Caki2 (cell line): ENCODE measurements at regions not wholly inside any gene's neighbourhood (a gene's known extent, or its start where the extent isn't known, plus 50 kb on each side); places are given as distances from the start of the nearest gene placed in this dataset.

Source experiments
- DNase-seq: peaks from one replicate; pipeline ENCODE4 v3.0.0-alpha.2; 2015; ENCODE audit warnings: low read depth
- in situ Hi-C: cut with HindIII; loops from 2 replicates; pipeline ENCODE4 v1.10.0; 2016; ENCODE audit warnings: low sequenced_read_pairs, low pct_unique_long_range_greater_than_20kb, mixed read lengths

DNA sequence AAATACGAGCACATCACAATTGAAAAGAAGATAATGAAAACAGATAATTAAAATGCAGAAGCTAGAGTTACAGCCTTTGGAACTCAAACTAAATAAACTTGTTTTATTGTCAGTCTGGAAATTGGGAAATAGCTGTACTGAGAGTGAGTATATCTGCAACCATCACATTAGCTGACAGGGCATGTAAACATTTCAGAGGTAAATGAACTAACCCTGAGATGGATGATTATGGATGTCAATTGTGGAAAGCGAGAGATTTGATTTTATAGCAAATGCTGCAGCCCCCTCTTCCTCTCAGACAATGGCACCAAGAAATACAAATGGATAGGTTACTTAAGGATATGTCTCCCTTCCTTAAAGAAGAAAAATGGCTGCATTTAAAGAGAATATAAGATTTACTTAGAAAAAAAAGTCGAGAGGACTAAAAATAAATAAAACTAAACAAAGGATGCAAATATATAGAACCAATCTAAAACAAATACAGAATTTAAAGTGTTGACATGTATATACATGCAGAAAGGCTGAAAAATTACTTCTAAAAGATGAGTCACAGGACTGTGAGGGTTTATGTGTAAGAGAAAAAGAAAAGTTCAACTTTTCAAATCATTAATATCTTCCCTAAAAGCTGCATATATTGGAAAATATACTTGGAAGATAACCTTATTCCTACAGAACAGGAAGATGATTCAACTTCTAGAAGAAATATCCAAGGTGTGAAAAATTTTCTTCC lies 120.3 kb upstream of the FLRT2 start:
- in situ Hi-C loops: no loop called here
- DNase-seq: no peak

DNA sequence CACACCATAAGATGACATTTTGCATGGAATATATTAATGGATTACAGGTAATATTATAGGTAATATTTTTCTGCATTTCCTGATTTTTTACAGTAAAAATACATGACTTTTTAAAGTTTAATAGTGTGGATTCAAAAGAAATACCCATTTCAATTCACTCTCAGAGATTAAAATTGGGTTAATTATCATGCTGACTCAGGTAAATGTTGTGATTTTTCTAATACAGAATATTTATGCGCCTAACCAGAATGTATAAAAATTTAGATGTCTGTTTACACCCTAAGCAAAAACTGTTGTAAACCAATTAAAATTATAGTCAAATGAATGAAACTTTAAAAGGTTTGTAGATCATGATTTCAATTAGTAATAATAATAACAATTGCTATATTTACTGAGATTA lies 117.2 kb upstream of the FLRT2 start:
- no peak for DNase-seq
- in situ Hi-C loops: no loop called here

DNA sequence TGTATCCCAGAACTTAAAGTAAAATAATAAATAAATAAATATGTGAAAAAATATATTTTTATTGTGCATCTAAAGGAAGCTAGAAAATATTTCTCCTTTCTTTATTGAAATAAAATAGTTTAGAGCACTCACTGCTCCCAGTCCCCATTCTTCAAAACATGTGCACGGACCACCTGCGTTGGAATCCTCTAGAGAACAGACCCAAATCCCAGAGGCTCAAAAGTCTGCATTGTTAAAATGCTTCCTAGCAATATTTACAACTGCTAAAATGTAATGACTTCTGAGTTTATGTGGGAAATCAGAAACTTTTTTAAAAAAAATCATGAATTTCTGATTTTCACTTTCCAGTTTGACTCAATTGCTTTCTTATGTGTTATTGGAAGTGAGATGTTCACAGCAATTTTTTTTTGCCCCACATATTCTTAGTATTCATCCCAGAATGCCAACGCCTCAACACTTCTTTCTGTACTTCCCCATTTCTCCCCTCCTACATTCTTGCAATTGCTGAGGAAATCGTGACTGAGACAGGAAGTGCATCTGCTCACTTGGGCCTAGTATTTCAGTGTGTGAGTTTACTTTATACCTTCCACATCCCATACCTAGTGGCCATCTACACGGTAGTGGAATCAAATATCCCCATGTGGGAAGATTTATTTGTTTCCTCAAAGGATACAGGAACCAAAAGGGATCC lies 116.0 kb upstream of the FLRT2 start:
- in situ Hi-C loops: no loop called here
- no peak for DNase-seq

DNA sequence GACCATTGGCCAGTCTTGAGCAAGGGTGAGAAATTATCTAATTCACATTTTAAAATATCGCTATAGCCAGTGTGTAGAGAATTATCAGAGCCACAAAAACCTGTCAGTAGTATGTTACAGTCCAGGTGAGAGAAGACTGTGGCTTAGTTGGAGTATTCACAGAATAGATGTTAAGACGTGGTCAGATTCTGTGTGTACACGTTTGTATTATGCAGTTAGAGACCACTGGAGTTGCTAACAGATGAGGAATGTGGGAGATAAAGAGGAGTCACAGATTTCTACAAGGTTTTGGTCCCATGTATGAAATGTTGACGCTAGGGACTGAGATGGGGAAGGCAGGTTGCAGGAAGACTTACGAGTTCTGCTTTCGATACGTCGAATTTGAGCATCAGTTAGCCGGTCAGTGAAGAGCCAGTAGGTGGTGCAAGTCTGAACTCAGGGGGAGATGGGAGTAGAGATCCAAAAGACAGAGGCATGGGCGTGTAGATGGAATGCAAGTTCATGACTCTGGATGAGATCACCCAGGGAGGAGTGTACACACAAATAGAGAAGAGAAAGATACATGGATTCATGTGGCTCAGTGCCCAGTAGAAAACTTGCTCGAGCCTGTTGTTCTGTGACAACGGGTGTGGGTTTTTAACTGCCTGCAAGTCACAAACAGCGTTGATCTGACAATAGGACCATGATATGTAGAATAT lies 114.8 kb upstream of the FLRT2 start:
- DNase-seq: peak; percentile 85
- in situ Hi-C loops: no loop called here

DNA sequence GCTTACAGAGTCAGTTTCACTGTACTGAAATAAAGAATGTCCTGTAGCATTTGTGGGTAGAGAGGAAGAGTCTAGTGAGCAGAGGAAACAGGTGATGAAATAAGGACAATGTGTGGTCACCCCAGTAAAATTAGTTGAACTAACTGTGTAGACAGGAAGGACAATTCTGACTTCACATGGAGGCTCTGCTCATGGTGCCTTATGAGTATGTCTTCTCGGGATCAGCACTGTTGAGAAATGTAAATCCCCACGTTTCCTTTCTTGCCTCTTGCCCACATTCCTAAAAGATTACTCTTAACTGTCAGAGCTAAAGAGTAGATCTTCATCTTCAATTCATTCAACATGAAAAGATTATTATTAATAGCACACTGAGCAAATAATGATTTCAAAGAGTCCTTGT lies 113.2 kb upstream of the FLRT2 start:
- DNase-seq: no peak
- in situ Hi-C loops: no loop called here

DNA sequence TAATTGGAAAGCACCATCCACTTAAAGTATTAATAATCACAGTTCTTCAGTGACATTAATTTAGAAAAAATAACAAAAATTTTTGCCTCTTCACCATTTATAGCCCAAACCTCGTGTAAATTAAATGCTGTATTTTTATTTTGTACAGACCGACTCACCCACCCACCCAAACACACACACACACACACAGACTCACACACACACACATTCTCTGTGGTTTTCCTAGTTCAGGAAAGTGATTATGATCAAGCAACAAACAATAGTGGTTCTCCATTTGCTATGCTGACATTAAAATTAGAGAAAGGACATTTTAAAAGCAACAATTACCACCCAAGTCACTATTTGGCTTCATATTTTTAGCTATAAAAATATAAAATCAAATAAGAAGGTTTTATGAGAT lies 112.5 kb upstream of the FLRT2 start:
- no peak for DNase-seq
- in situ Hi-C loops: no loop called here

DNA sequence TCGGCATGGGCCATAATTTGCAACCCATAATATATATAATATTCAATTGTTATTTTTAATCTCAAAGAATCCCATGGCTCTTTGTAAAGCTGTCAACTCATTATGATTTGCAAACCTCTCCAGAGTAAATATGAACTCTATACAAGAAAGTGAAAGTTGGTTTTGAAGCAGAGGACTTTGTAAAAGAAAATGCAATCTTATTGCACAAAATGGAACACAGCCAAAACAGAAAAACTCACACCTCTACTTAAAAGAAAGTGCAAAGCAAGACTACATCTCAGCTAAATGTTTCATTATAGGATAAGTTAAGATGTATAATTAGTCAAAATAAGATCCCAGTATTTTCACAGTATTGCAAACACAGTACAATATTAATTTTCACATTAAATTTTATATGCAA lies 111.2 kb upstream of the FLRT2 start:
- in situ Hi-C loops: no loop called here
- no peak for DNase-seq

DNA sequence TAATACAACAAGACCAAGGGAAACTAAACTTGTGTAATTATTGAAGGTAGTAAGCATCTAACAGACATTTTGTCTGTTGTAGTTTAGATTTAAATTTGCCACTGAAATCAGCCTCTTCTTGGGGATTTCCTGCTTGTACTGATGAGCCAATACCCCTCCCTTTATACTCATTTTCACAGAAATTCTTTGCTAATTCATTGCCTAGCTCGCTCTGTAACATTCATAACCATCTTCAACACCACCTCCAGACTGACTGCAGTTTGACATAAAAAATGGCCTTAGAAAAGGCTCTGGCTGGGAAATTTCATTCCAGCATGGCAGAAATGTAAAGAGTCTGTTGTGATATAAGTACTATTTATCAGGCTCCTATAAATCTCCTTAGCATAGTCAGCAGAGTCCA lies 109.7 kb upstream of the FLRT2 start:
- no peak for DNase-seq
- in situ Hi-C loops: no loop called here

DNA sequence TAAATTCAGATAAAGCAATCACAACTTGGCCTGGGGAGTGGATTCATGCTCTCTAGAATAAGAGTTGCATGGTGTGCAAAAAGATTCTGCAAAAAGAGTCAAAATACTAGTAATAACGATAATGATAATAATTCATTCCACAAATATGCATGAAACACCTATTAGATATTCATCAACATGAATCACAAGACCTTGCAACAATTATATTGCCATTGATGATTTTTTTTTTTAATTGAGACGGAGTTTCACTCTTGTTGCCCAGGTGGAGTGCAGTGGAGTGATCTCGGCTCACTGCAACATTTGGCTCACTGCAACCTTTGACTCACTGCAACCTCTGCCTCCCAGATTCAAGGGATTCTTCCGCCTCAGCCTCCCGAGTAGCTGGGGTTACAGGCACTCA lies 109.2 kb upstream of the FLRT2 start:
- in situ Hi-C loops: no loop called here
- DNase-seq: no peak

DNA sequence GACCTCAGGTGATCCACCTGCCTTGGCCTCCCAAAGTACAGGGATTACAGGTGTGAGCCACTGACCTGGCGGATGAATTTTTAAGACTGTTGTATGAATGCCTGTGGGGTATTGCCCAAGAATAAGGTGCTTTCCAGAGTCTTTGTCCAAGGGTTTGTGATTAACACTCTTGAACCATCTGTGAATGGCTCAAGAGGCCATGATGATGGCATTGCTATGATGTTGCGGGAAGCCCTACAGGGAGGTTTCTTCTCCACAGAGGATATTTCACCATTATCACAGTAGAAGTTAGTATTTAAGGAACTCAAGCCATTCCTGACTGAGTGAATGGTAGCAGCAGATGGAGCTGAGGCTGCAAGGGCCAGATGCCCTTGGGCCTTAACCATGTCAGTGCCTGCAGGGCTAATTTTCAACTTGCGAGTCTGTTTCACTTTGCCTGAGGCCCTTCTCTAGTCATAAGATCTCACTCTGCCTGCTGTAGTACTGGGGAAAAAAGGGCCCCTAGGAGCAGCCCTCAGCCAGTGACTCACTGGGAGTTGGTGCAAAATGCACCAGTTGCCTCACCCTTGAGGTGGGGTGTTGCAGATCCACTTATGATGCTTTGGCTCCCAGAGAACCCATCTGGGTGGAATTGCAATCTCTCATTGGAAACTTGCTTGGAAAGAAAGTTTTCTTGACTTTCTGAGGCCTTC lies 108.6 kb upstream of the FLRT2 start:
- no peak for DNase-seq
- in situ Hi-C loops: no loop called here

DNA sequence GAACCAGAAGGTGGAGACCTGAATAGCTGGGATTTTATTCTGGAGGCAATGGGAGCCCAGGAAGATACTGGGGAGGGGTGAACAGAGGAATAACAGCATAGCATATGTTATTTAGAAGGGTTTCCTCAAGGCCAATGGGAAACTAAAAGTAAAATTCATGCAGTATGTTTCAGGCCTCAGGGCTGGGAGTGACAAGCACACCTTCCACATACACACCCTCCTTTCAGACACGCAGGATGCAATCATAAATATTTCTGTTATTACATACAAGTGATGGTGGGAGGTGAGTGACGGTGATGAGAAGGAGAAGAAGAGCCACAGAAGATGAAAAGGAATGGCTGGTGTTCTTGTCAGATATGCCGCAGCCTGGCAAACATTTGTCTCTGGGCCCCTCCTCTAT lies 106.1 kb upstream of the FLRT2 start:
- in situ Hi-C loops: no loop called here

DNA sequence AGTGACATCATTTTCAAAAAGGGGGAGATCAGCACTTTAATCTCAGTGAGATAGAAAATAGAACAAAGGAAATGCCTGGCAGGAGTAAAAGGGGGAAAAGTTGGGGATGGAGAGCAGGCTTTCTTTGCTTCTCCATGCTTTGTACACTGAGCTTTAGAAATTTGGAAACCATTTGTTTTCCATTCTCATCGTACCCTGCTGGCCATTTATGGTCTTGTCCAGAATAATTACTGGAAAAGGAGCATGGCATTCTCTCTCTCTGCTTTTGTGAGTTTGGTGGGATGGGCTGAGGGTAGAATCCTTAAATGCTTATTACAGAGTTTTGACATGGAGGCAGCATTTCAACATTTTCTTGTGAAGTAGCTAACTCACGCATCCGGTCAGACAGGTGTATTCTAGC lies 104.4 kb upstream of the FLRT2 start:
- DNase-seq: no peak
- in situ Hi-C loops: no loop called here

More for the DNA sequence above, 106.1 kb upstream of the FLRT2 start:
- DNase-seq: no peak

DNA sequence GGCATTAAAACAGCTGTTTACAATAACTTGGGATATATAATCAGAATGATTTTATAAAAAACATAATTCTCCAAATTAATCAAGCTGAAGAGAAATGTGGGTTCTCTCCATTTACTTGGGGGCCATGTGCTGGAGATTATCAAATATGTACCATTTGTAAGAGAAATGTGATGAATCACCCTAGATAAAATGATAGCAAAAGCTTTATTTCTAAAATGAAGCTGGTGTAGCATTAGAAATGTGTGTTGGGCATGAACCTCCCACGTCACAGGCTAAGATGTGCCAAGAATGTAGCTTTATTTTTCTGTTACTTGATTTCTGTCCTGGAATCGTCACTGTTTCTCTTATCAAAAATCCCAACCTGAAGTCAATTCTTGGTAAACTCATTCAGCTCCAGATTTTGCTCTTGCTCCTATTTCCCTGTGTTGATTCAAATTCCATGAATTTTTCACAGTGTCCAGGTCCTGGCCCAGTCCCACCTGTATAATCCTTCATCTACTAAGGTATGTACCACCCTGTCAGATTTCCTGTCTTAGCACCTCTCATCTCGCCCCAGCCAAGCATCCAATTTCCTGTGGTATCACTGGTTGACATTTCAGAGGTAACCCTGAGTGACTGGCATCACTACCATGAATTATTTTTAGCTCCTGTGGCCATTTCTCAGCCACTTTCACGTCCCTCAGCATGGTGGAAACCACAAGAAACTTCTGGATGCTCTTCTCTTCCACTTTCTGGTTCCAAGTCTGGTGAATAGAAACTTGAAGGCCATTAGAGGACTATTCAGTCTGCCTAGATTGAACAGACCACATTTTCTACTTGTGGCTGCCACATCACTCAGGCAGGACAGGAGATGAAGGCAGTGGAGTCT lies 103.6 kb upstream of the FLRT2 start:
- no peak for DNase-seq
- in situ Hi-C loops: no loop called here

DNA sequence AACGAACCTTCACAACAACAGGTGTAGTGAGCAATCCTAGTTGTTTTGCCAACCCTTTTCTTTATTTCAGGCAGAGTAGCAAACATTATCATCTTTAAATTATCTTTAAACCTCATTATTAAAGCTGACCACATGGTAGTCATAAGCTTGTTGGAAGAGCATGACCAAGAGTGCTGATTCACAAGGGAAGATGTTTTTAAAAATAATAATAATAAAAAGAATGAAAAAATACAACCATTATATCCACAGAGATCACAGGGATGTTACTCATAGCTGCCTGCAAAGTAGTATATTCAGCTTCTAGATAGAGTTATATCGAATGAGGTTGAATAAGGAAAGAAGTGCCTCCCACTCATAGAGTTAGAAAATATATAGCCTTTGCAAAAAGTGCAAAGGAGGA lies 101.0 kb upstream of the FLRT2 start:
- in situ Hi-C loops: no loop called here

DNA sequence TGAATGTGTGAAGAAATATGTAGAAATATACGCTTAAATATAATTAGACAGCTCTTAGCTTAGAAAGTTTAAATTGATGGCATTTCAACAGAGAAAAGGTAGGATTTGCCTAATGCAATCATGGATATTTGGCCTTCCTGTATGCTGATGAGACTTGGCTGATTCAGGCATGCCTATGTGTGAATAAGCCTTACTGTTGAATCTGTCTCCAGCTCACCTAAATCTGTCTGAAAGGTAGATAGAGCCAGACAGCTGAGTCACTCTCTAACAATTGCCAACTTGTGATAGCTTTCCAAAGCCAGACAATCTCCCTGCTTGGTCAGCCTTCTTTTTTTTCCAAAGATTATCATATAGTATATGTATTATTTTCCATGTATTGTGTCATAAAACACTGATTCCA lies 92.8 kb upstream of the FLRT2 start:
- in situ Hi-C loops: no loop called here
- peak; percentile 42 for DNase-seq

More for the DNA sequence above, 101.0 kb upstream of the FLRT2 start:
- DNase-seq: no peak

DNA sequence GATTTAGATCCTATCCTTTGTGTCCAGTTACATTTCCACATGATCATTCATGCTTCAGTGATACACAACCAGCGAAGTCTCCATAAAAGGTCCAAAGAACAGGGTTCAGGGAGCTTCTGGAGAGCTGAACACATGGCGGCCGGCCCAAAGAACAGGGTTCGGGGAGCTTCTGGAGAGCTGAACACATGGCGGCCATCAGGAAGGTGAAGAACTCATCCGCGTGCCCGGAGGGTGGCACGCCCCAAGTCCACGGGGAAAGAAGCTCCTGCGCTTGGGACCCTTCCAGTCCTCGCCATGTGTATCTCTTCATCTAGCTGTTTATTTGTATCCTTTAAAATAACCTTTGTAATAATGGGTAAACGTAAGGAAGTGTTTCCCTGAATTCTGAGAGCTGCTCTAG lies 91.9 kb upstream of the FLRT2 start:
- DNase-seq: no peak
- in situ Hi-C loops: no loop called here

DNA sequence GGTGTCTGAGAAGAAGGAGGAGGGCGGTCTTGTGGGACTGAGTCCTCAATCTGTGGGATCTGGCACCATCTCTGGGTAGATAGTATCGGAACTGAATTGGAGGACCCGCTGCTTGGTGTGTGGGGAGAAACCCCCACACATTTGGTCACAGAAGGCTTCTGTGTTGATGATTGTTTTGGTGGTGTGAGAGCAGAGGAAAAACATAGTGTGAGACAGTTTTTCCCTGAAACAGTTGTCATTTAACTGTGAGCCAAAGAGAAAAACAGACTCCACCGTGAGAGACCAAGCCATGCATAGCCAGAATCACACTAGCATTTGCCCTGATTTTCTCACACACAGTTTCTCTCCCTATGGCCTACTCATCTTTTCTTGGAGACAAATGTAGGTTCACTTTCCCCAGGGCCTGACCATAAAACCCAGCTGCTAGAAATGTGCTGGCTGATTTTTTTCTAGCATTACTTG lies 91.4 kb upstream of the FLRT2 start:
- in situ Hi-C loops: no loop called here
- DNase-seq: no peak

DNA sequence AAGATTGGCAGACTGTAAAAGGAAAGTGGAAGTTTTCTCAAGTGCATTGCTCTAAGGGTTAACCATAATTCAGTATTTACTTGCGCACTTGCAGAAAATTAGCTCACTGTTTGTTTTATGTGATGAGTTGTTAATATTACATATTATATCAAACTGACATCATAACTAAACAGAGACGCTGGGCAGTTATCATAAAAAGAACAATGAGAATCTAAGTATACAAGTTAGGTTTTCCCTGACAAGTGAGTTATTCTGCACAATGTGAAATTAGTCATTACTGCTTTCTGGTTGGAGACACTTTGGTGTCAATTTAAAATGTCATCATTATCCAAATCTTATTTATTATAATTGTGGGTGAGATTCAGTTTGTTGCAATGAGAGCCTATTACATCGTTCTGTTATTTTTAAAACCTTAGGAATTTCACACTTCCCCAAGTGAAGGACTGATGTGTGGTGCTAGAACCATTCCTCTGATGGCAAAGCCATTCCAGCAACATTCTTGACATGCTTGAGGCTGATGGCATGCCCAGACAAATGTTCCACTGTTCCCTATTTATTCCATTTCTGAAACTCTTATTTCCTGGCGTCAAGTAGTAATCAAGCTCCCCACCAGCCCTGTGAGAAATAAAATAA lies 90.1 kb upstream of the FLRT2 start:
- DNase-seq: peak; percentile 59
- in situ Hi-C loops: no loop called here
